ENCODE measurements at regions not wholly inside any gene's neighbourhood (a gene's known extent, or its start where the extent isn't known, plus 50 kb on each side); places are given as distances from the start of the nearest gene placed in this dataset.
"Not testable (repeated sequence)": the region's sequence is repeated elsewhere in the genome, so short reads cannot be mapped to it uniquely, and the experiment has no call there.

DNA sequence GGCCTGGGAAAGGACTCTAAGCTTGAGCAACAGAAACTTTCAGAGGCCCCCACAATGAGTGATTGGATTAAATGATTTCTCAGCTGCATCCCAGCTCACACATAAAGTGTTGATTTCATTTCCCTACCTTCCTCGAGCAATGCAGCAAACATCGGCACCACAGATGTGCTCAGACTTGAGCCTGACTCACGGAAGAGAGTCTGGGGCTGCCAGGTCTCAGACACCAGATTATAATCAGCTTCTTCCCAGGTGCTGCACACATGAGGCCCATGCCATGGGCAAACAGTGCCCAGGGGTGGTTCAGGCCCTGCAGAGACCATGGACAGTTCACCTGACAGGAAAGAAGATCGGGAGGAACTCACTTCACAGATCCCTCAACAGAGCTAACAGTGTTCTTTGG, 226.6 kb upstream of the TENM4 start:
- no peak for DNase-seq

DNA sequence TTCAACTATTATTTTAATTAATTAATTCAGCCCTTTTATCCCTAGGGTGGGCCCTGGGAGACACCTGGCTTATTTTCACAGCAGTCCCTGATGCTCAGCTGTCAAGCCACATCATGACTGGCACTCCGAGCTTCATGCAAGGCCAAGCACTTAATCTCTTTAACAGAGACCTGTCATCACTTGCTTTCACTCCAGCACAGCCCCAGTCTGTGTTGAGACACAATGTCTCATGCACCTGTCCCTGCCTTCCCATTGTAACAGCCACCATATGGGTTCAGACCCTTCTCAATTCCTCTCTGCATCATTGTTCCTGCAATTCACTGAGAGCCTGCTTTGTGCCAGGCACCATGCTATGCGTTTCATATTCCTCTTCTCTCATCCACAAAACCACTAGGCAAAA, 222.2 kb upstream of the TENM4 start:
- no peak for DNase-seq

DNA sequence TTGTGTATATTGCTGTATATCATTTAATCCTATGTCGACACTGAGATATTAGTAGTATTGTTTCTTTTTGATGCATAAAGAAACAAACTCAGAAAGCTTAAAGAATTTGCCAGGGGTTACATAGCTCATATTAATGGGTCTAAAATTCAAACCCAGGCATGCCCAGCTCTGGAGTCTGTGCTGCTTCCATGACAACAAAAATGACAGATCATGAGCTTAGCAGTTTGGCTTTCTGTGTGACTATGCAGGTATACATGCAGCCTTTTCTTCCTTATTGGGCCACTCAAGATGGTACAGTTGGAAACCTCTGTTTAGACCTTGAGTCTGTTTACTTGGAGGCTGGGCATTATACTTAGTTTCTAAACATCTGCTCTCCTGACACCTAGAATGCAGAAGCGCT, 220.5 kb upstream of the TENM4 start:
- no peak for DNase-seq

DNA sequence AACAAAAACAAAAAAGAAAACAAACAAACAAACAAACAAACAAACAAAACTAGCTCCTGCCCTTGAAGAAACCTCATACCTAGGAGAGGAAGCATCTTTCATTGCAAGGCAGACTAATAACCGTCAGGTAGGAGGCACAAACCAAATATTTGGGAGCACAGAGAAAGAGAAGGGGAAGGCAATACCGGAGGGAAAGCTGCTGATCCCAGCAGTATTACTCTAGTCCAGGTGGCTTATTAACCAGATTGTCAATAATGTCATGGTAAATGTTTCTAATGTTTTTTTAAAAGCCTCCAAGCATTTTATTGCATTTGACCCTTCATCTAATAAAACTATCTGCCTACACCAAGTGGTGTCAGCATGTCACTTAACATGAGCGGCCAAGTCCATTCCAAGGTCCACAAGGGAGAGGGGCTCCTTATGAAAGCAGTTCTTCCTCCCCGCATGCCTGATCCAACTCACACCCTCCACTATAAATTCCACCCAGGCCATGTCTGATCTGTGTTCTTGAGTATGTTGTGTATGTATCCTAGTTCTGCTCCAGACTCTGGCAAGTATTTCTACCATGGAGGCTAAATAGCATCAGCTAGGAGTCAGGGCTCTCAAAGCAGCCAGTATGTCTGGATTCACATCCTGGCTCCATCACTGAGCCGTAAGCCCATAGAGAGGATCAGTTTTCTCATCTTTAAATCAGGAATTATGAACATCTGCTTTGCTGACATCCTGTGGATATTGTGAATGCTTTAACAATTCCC, 208.1 kb upstream of the TENM4 start:
- DNase-seq = no peak

DNA sequence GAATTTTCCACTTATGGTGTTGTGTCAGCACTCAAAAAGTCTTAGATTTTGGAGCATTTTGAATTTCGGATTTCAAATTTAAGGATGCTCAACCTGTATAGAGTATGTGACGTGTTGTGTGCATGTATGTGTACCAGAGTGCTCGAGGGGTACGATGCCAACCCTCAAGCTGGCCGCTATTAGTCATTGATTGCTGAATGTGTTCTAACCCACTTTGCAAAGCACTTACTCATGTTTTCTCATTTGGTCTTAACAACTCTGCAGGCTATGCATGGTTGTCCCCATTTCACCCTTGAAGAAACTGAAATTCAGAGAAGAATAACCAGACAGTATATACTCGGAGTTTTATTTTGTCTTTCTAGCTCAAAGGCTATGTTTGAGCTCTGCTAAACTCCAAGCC, 196.4 kb upstream of the TENM4 start:
- DNase-seq = no peak

DNA sequence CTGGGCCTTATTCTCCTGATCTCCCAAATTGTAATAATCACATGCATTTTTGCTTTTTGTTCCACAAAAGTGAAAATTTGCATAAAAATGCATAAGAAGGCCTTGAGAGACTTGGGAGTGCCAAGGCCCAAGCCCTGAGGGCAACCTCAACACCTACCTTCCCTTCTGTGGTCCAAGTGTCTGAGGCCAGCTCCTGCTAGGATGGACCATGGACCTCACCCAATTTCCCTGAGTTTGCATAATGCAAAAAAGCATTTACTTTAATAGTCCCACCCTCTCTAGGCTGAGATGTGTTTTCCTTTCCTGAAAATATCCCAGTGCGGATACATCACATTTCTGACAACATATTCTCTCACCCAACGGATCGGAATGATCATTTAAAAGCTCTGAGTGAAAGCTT, 194.1 kb upstream of the TENM4 start:
- no peak for DNase-seq

DNA sequence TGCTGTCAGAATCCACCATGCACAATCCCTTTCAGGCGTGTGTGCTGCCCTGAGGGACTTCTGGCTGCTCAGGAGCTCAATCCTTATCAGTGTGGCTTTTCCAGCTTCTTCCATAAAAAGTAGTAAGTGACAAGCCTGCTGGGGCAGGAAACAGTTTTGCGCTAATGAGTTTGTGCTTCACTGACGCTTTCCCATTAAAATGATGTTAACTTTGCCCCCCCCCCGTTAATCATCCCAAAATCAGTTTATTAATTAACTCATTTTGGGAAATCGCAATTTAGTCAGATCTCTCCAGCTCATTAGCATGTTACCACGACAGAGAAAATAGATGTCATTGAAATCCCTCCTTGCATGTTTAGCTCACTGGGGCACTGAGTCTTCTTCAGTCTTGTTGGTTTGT, 186.5 kb upstream of the TENM4 start:
- no peak for DNase-seq

DNA sequence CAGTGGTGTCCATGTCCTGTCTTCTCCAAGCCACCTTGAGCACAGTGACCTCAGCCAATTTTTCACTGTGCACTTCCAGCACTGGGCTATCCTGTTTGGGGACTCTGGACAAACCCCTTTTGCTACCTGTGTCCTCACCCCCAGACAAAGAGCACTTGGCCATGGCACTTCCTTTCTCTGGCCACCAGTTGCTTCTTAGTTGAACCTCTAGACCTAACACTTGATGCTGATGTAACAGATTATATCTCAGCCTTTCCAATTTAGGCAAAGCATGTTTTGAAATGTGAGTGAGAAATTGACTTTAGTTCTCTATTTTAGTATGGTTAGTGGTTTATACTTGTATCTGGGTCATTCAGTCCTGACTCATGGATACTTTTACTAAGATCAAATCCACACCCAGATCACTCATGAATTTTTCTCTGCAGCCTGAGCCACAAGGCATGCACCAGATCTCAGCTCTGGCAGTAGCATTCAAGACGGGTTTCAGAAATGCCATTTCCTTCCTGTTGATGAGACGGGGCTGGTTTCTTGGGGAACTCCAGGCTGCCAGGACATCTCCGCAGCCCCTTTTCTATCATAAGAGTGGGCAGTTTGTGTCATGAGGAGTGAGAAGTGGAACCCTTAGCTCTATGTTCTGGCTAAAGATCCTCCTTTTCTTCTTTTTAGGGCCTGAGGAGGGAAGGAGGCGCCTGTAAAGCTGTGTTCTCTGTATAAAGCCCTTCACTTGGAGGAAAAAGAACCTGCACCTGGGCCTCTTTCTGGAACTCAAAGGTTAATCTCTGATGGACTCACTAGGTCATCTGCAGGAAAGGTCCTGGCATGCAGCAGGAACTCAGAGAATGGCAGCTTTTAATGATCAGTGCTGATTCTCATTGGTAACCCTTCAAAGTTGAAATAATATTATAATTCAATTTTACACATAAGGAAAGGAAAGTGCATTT, 185.6 kb upstream of the TENM4 start:
- no peak for DNase-seq

DNA sequence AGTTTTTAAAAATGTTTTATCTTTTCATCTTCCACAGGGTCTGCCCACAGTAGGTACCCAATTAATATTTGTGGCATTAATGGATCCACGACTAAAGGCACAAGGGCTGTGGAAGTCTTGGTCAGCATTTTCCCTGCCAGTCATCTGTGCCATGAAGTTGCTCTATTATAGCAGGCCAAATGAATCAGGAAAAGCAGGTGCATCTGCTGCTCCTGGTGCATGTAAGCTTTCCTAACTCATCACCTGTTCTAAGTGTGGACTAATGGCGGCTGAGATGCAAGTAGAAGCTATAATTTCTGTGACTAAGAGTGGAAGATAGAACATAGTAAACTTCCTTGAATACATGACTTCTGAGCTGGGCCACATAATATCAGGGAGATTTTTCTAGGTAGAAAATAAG, 182.5 kb upstream of the TENM4 start:
- DNase-seq = no peak

DNA sequence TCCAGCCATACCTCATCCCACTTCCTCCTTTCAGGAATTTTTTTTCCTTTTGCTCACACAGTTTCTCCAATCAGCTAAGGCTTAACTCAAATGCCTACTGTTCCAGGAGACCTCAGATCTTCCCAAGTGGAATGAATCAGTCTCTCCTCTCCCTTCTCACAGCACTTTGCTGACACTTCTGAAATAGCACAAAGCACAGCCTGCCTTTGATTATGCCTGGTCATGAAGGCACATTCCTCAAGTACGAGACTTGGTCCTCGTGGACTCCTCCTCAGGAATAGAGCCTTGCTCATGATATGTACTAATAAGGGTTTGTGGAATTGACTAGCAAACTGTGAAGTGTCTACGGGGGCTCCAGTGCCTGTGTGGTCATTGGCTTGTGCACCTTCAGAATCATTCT, 176.7 kb upstream of the TENM4 start:
- DNase-seq = no peak

DNA sequence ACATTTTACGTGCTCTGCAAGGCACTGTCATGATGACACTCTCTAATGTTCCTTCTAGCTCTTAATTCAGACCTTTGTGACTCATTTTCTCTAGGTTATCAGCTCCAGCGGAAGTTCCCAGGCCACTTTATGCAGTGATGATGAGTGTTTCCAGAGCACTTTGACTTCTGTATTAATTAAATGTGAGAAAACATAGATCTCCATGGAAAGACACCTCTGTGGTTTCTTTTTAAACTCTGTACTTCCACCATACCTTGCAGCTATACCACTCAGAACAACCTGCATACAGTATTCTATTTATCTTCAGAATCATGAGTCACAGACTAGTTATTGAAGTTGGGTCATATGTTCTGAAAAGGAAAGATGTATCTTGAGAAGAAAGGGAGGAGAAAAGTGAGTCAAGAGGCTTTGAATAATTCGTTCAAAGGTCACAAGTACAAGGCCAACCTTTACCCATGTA, 175.6 kb upstream of the TENM4 start:
- no peak for DNase-seq

DNA sequence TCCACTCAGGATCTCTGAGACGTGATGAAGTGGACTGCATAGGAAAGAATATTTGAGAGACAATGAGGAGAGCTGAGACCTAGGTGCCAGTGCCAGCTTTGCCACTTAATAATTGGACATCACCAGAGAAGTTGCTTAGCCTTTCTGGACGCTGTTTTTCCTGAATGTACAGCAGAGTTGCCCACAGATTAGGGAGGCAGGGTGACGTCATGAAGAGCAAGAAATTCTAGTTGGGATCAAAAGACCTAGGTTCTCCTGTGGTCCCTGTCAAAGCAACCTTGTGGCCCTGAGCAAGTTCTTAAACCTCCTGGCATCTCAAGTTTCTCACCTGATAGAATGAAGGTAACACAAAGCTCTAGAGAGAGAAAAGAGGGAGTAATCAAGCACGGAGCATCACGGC, 174.6 kb upstream of the TENM4 start:
- DNase-seq = no peak

DNA sequence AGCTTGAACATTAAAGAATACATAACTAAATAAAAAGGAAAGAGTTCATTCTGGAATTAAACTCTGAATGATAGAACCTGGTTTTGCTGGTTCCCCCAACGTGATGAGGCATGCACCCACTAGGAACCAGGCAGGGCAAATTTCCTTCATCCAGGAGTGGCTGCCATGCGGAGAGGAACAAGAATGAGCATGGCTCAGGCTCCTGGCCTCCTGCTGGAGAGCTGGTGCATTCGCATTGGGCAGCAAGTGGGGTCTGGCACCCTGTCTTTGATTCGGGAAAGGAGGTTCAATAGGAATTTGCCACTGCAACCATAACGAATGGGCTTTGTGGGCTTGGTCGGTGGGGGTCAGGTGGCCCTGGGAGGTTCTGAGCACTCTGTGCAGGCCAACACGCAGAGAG, 169.8 kb upstream of the TENM4 start:
- DNase-seq = no peak

DNA sequence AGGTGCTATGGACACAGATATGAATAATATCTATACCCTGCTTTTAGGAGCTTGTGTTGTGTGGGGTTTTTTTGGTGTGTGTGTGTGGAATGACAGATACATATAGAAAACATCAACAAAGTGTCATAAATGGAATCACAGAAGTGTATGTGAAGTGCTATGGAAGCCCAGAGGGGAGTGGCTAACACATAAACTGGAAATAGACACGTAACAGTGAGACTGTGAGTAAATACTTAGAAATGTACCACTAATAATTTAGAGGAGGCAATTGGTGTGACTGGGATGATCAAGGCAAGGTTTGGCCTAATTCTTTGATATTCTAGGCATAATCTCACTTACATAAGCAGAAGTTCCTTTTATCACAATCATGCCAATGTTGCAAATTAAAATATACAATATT, 169.3 kb upstream of the TENM4 start:
- no peak for DNase-seq

DNA sequence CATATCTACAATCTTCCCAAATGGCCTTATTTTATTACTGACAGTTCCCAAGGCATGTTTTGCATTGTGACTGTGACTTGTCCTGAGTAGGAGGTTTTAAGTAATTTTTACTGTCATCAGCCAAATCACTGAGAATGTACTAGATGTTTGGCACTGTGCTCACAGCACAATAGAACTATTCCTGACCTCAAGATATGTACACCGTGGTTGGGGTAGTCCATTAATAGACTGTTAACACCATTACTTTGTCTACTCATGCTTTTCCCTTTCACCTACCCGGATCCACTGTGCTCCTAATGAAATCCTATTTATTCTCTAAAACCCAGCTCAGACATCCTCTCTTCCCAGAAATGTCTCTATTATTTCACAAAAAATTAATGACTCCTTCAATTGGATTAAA, 168.7 kb upstream of the TENM4 start:
- no peak for DNase-seq

DNA sequence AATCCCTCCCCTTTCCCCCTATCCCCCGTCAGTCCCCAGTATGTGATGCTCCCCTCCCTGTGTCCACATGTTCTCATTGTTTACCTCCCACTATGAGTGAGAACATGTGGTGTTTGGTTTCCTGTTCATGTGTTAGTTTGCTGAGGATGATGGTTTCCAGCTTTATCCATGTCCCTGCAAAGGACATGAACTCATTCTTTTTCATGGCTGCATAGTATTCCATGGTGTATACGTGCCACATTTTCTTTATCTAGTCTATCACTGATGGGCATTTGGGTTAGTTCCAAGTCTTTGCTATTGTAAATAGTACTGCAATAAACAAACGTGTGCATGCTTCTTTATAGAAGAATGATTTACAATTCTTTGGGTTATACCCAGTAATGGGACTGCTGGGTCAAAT, 165.6 kb upstream of the TENM4 start:
- not testable (repeated sequence) for DNase-seq

DNA sequence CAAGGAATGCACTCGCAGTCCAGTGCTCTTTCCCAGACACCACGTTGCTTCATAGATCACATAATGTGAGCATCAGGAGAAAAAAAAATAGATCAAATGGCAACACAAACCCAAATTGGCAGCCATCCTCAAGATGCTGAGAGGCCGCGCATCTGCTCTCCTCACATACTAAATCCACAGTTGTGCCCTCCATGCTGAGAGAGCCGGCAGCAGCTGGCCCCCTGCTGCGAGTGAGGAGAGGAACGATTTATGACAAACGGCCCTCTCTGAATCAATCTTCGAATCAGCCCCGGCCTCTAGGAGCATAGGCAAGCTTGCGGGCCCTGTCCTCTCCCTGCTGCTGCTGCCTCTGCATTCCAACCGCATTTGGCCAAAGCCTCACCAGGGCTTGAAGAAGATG, 159.9 kb upstream of the TENM4 start:
- no peak for DNase-seq

DNA sequence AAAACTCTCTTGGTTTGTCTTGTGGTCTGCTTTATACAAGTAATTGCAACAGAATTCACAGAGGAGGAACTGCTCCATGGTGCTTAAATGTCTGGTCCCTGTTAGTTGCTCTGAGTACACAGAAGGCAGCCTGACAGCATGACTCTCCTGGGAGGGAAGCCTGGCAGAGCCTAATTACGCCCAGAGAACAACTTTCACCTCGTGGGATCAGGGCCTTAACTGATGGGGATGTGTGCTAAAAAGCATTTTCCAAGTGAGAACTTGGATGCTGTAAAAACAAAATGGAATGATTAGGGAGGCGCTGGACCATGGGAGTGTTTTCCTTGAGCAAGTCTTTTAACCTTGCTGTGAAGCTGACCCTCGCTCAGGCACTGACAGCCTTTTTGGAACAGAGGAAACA, 154.0 kb upstream of the TENM4 start:
- DNase-seq = no peak

DNA sequence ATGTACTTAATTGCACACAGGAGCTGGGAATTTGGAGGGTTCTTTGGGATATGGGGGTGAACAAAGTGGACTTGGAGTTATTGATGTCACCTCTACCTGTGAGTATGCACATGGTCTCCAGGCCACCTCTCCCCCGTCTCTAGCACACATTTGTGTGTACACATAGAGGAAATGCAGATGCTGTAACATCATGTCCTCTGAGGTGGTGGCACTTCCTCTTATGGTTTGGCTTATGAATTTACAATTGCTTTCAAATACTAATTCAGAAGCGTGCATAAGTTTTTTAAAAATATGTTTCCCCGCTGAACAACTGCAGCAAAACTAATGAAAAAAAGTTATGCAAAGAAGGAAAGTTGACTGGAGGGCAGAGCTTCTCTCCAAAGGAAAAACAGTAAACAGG, 152.0 kb upstream of the TENM4 start:
- no peak for DNase-seq

DNA sequence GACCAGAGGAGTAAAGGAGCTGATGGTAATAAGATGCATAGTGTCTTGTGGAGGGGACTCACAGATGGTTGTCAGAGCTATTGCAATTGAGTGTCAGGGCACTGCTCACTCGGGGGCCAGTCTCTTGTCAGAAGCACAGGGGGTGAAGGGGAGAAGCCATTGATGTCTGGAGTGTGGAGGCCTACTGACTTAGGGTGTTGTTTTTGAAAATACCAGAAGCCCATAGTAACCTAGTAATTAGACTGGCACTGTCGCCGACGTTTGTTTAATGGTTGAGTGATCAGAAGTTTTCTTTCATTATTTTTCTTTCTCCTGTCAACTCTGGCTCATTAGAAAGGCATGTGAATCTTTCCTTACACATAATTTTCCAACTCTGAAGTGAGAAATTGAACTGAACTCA, 151.6 kb upstream of the TENM4 start:
- DNase-seq = no peak

DNA sequence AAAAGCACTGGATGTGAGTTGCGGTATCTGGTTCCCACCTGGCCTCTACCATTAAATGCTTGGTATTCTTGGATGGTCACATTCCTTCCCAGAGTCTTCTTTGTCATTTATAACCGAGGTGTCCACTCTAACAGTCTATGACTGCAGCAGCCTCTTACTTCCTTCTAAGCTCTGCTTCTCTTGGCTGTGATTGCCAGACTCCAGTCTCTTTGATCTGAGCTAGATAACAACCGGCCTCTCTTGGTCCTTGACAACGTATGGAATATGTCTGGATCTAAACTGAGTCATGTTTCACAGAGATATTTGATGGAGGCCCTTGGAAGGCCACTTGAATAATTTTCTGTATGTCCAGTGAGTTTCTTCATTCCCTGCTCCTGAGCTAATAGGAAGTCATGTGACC, 141.6 kb upstream of the TENM4 start:
- DNase-seq = no peak

DNA sequence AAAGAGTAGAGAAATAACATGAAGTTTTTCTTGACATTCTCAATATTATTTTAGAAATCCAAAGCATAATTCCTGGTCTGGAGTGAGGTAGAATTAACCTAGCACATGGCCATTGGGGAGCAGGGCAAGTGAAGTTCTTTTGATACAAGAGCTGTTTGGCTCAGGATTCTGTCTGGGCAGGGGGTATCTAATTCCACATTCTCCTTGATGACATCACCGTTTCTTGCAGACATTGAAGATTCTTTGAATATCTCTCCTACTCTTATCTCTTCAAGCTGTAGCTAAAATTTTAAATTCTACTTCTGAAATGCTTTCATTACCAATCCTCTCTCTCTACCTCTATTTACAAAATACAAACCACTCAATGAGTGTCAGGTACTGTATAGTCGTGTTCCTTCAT, 138.2 kb upstream of the TENM4 start:
- no peak for DNase-seq

DNA sequence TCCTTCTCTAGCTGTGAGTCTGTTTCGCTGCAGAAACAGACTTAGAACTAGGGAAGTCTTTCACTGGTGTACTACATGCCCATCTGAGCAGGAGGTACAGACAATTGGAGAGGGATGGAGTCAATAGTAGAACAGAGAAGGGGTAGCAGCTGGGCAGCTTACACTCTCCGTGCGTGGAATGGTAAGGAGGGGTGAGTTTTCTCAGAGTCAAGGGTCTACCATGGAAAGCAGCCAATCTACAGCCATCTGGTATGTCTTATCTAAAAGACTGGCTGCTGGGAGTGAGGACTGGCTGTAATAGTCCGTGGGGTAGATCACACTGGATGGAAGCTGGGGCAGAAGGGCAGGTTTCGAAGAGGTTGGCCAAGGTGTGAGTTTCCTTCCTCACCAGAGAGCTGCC, 137.3 kb upstream of the TENM4 start:
- DNase-seq = no peak

DNA sequence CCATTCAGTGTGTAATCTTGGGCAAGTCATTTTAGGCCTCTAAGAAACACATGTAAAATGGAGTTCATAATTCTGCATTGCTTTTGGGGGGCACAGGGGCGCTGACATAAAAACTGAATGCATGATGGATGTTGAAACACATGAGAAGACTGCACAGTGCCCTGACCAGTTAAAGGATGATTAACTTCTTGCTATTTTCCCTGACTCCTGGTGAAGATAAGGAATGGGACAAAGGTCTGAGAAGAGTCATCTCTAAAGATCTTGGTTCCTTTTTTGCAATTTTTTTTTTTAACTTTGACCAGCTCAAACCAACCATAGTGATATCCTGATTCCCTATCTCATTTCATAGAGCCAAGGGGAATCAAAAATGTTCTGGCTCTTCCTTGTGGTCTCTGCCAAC, 134.9 kb upstream of the TENM4 start:
- DNase-seq = no peak
